TTC549 (cell line): ENCODE measurements at regions not wholly inside any gene's neighbourhood (a gene's known extent, or its start where the extent isn't known, plus 50 kb on each side); places are given as distances from the start of the nearest gene placed in this dataset.
"Not testable (repeated sequence)": the region's sequence is repeated elsewhere in the genome, so short reads cannot be mapped to it uniquely, and the experiment has no call there.

ENCODE experiments used
- FAIRE-seq: peaks from 2 replicates; lab custom pipeline; 2012; peaks lifted over from hg19 to GRCh38; lab: Jason Lieb, UNC

GRCh38 chr7:65804887-65805286, 68.0 kb upstream of the VKORC1L1 start:
- no peak for FAIRE-seq

GRCh38 chr7:65807067-65807466, 65.8 kb upstream of the VKORC1L1 start:
- FAIRE-seq = not testable (repeated sequence)

- FAIRE-seq = no peak
These were observed 63.5 kb upstream of the VKORC1L1 start for GRCh38 chr7:65809259-65809981.

GRCh38 chr7:65809982-65810288, 62.9 kb upstream of the VKORC1L1 start:
- no peak for FAIRE-seq

DNA sequence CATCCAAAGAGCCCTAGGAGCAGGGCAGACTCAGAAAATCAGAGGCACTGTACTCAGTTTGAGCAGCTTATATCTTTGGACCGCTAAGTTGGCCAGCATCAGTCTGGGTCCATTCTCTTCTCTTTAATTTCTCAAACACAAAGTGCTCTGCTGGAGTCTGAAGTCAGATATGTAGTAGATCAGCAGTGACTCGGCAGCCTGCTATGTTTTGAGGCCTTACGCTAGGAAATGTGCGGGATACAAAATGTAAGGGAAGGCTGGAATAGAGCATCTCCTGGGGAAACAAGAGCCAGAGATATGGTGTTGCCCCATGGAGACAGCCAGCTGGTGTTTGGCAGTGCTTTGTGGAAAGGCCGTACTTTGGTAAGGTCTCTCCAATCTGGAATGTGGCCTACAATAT, 60.6 kb upstream of the VKORC1L1 start:
- no peak for FAIRE-seq

GRCh38 chr7:65814556-65815167, 58.2 kb upstream of the VKORC1L1 start:
- not testable (repeated sequence) for FAIRE-seq

DNA sequence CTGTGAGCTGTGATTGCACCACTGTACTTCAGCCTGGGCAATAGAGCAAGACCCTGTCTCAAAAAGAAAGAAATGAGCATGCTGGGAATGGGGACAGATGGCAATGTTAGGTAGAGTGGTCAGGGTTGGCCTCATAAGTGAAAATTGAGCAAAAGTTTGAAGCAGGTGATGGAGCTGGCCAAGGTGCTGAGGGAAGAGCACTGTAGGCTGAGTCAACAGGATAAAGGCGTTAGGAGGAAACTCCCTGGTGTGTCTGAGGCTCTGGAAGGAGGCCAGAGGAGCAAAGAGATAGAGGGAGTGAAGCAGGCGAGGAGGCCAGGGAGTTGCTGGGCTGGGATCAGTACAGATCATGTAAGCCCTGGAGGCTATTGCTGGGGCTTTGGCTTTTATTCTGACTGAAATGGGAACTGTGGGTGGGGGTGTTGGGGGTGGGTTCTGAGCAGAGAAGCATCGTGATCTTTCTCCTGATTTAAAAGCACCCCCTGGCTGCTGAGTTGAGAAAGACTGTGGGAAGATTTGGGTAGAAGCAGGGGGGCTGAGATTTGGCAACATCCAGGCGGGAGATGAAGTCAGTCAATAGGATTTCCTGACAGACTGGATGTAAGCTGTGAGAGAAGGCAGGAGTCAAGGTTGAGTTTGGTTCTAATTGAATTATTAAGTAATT, 52.5 kb upstream of the VKORC1L1 start:
- FAIRE-seq = no peak
